SK-N-SH treated with all-trans-retinoic acid at 6 μM for 48 hours (cell line): ENCODE measurements at regions not wholly inside any gene's neighbourhood (a gene's known extent, or its start where the extent isn't known, plus 50 kb on each side); places are given as distances from the start of the nearest gene placed in this dataset.

Experiments used
- ATAC-seq: fragments of 200-7000 bp; cut with Tn5 transposase; 3 replicates; pipeline ENCODE4 v1.9.1; 2020; ENCODE audit warnings: mild to moderate bottlenecking, moderate library complexity
- ARNTL ChIP-seq: fragments of 450-650 bp; formaldehyde crosslinking; IDR thresholded peaks from 2 replicates; pipeline ENCODE4 v1.5.0; 2020; ENCODE audit warnings: low read depth, mild to moderate bottlenecking, moderate library complexity, borderline replicate concordance
- BACH2 ChIP-seq: fragments of 250-450 bp; sonication (Bioruptor Pico); IDR thresholded peaks from 2 replicates; pipeline ENCODE4 v1.9.0; 2021; ENCODE audit warnings: mild to moderate bottlenecking, borderline replicate concordance
- CREB5 ChIP-seq: fragments of 250-450 bp; sonication (Bioruptor Pico); IDR thresholded peaks from 2 replicates; pipeline ENCODE4 v1.5.1; 2020; ENCODE audit warnings: low read depth, mild to moderate bottlenecking, moderate library complexity
- CSDC2 ChIP-seq: fragments of 250-450 bp; sonication (Bioruptor Pico); IDR thresholded peaks from 2 replicates; pipeline ENCODE4 v1.5.0; 2020; ENCODE audit warnings: mild to moderate bottlenecking, moderate library complexity
- CSRNP3 ChIP-seq: fragments of 250-450 bp; sonication (Bioruptor Pico); IDR thresholded peaks from 2 replicates; pipeline ENCODE4 v1.5.1; 2021; ENCODE audit warnings: mild to moderate bottlenecking, moderate library complexity
- ESRRG ChIP-seq: fragments of 250-450 bp; sonication (Bioruptor Pico); IDR thresholded peaks from 2 replicates; pipeline ENCODE4 v1.6.1; 2021; ENCODE audit warnings: mild to moderate bottlenecking
- GLIS3 ChIP-seq: fragments of 250-450 bp; sonication (Bioruptor Pico); IDR thresholded peaks from 2 replicates; pipeline ENCODE4 v1.5.0; 2020; ENCODE audit warnings: mild to moderate bottlenecking, moderate library complexity
- ISL1 ChIP-seq: fragments of 250-450 bp; sonication (Bioruptor Pico); IDR thresholded peaks from 2 replicates; pipeline ENCODE4 v2.1.2; 2022; ENCODE audit warnings: mild to moderate bottlenecking, moderate library complexity
- OSR1 ChIP-seq: fragments of 250-450 bp; sonication (Bioruptor Pico); IDR thresholded peaks from 2 replicates; pipeline ENCODE4 v1.8.0; 2022; ENCODE audit warnings: moderate library complexity, mild to moderate bottlenecking, inconsistent platforms
- PATZ1 ChIP-seq: fragments of 250-450 bp; sonication (Bioruptor Pico); IDR thresholded peaks from 2 replicates; pipeline ENCODE4 v1.8.0; 2020; ENCODE audit warnings: mild to moderate bottlenecking, moderate library complexity, borderline replicate concordance
- POU6F1 ChIP-seq: fragments of 250-450 bp; sonication (Bioruptor Pico); IDR thresholded peaks from 2 replicates; pipeline ENCODE4 v1.8.0; 2021; ENCODE audit warnings: low read depth, mild to moderate bottlenecking, moderate library complexity, borderline replicate concordance
- PPARA ChIP-seq: fragments of 250-450 bp; sonication (Bioruptor Pico); IDR thresholded peaks from 2 replicates; pipeline ENCODE4 v1.5.0; 2020; ENCODE audit warnings: mild to moderate bottlenecking, borderline replicate concordance
- RARB ChIP-seq: fragments of 250-450 bp; sonication (Bioruptor Pico); IDR thresholded peaks from 2 replicates; pipeline ENCODE4 v1.8.0; 2021; ENCODE audit warnings: mild to moderate bottlenecking, moderate library complexity
- TCF4 ChIP-seq: fragments of 250-450 bp; sonication (Bioruptor Pico); IDR thresholded peaks from 2 replicates; pipeline ENCODE4 v1.8.0; 2021; ENCODE audit warnings: mild to moderate bottlenecking, moderate library complexity, borderline replicate concordance
- TOX ChIP-seq: fragments of 250-450 bp; sonication (Bioruptor Pico); IDR thresholded peaks from 2 replicates; pipeline ENCODE4 v1.8.0; 2021; ENCODE audit warnings: mild to moderate bottlenecking, moderate library complexity, borderline replicate concordance
- TSHZ2 ChIP-seq: fragments of 250-450 bp; sonication (Bioruptor Pico); IDR thresholded peaks from 2 replicates; pipeline ENCODE4 v1.5.0; 2020; ENCODE audit warnings: mild to moderate bottlenecking, moderate library complexity
- ZC3H10 ChIP-seq: fragments of 250-450 bp; sonication (Bioruptor Pico); IDR thresholded peaks from 2 replicates; pipeline ENCODE4 v1.5.1; 2021; ENCODE audit warnings: mild to moderate bottlenecking, moderate library complexity
- ZFP3 ChIP-seq: fragments of 250-450 bp; sonication (Bioruptor Pico); IDR thresholded peaks from 2 replicates; pipeline ENCODE4 v1.5.0; 2020; ENCODE audit warnings: mild to moderate bottlenecking, moderate library complexity
- ZFP30 ChIP-seq: fragments of 450-650 bp; formaldehyde crosslinking; IDR thresholded peaks from 2 replicates; pipeline ENCODE4 v1.5.0; 2022; ENCODE audit warnings: mild to moderate bottlenecking, moderate library complexity
- ZNF565 ChIP-seq: fragments of 450-650 bp; formaldehyde crosslinking; conservative IDR thresholded peaks from 2 replicates; pipeline ENCODE4 v1.5.0; 2020; ENCODE audit warnings: low read depth, mild to moderate bottlenecking, moderate library complexity
- ZNF70 ChIP-seq: fragments of 450-650 bp; formaldehyde crosslinking; IDR thresholded peaks from 2 replicates; pipeline ENCODE4 v1.5.0; 2020; ENCODE audit warnings: mild to moderate bottlenecking, moderate library complexity

GRCh38 chr5:2415678-2416077 is 335.8 kb downstream of the IRX2 start:
- ATAC-seq: 0 out of 3 replicates have a peak, but pooled peaks have one; percentile 21
- TF ChIP-seq TOX (CRISPR knock-in tag) (no peak), ZNF565 (CRISPR knock-in tag) (no peak), TSHZ2 (no peak), ZFP3 (no peak), PPARA (CRISPR knock-in tag) (no peak), CSRNP3 (no peak), TCF4 (CRISPR knock-in tag) (no peak), PATZ1 (no peak), ZNF70 (CRISPR knock-in tag) (no peak), BACH2 (CRISPR knock-in tag) (no peak), POU6F1 (CRISPR knock-in tag) (no peak), ZFP30 (CRISPR knock-in tag) (no peak), CSDC2 (CRISPR knock-in tag) (no peak), ZC3H10 (CRISPR knock-in tag) (no peak), ESRRG (CRISPR knock-in tag) (no peak), ISL1 (CRISPR knock-in tag) (no peak), OSR1 (no peak), GLIS3 (no peak)

- no peak for TF ChIP-seq CREB5 (CRISPR knock-in tag)
- no peak for TF ChIP-seq ZNF565 (CRISPR knock-in tag)
- TF ChIP-seq ZNF70 (CRISPR knock-in tag): no peak
- no peak for TF ChIP-seq ISL1 (CRISPR knock-in tag)
- no peak for TF ChIP-seq RARB (CRISPR knock-in tag)
- no peak for TF ChIP-seq ARNTL (CRISPR knock-in tag)
- no peak for TF ChIP-seq BACH2 (CRISPR knock-in tag)
- no peak for TF ChIP-seq TSHZ2
- no peak for TF ChIP-seq TOX (CRISPR knock-in tag)
- TF ChIP-seq ZC3H10 (CRISPR knock-in tag): no peak
- TF ChIP-seq, all 23 proteins: peak for 0
- ATAC-seq: no peak
Observed at GRCh38 chr5:2410451-2410850, 341.0 kb downstream of the IRX2 start.
